K562 (cell line): ENCODE measurements at regions not wholly inside any gene's neighbourhood (a gene's known extent, or its start where the extent isn't known, plus 50 kb on each side); places are given as distances from the start of the nearest gene placed in this dataset.

ENCODE experiments used
- CBFB ChIP-seq: sonication (generic); formaldehyde crosslinking; IDR thresholded peaks from 2 replicates; pipeline ENCODE4 v1.4.0; 2020; ENCODE audit warnings: mild to moderate bottlenecking, missing genetic modification reagents
- FOXJ3 ChIP-seq: sonication (generic); formaldehyde crosslinking; IDR thresholded peaks from 2 replicates; pipeline ENCODE4 v1.4.0; 2020; ENCODE audit warnings: mild to moderate bottlenecking, missing genetic modification reagents
- GMEB1 ChIP-seq: fragments of 250-450 bp; sonication (Bioruptor Pico); IDR thresholded peaks from 2 replicates; pipeline ENCODE4 v1.4.0; 2020; ENCODE audit warnings: mild to moderate bottlenecking
- MYBL2 ChIP-seq, 2 experiments: fragments of 450-650 bp in 1 of 2; sonication (generic) in 1 of 2; formaldehyde crosslinking in 1 of 2; IDR thresholded peaks; 2 replicates each; pipeline versions ENCODE4 v1.6.1 to v1.8.1; 2017 to 2022; ENCODE audit warnings: borderline replicate concordance in 1 of 2, inconsistent platforms in 1 of 2, low read depth in 1 of 2, mild to moderate bottlenecking in 1 of 2, missing genetic modification reagents in 1 of 2, moderate library complexity in 1 of 2
- RERE ChIP-seq: sonication (generic); formaldehyde crosslinking; IDR thresholded peaks from 2 replicates; pipeline ENCODE4 v1.8.0; 2023; ENCODE audit warnings: missing genetic modification reagents, mild to moderate bottlenecking, borderline replicate concordance
- RNF2 ChIP-seq: sonication (generic); IDR thresholded peaks from 2 replicates; pipeline ENCODE4 v1.6.1; 2016
- TBL1XR1 ChIP-seq, 2 experiments: IDR thresholded peaks; 2 replicates each; pipeline ENCODE4 v1.6.1; 2012; ENCODE audit warnings: improper control_type of control experiment in 2 of 2, low read length in 2 of 2, mild to moderate bottlenecking in 1 of 2
- ZKSCAN8 ChIP-seq: fragments of 200-800 bp; sonication (Bioruptor generic); IDR thresholded peaks from 2 replicates; pipeline ENCODE4 v1.6.1; 2016; ENCODE audit warnings: missing genetic modification characterization, missing compliant biosample characterization
- ZNF707 ChIP-seq: fragments of 250-450 bp; sonication (Bioruptor Pico); conservative IDR thresholded peaks from 2 replicates; pipeline ENCODE4 v1.8.0; 2022; ENCODE audit warnings: inconsistent platforms, mild to moderate bottlenecking, moderate library complexity
- TF ChIP-seq, protein P1 (sequence below): fragments of 450-650 bp; IDR thresholded peaks from 2 replicates; pipeline ENCODE4 v1.6.1; 2016; ENCODE audit warnings: low read depth
- TF ChIP-seq, protein P2 (sequence below): sonication (generic); formaldehyde crosslinking; IDR thresholded peaks from 2 replicates; pipeline ENCODE4 v1.8.0; 2022; ENCODE audit warnings: missing genetic modification reagents, mild to moderate bottlenecking, borderline replicate concordance

DNA sequence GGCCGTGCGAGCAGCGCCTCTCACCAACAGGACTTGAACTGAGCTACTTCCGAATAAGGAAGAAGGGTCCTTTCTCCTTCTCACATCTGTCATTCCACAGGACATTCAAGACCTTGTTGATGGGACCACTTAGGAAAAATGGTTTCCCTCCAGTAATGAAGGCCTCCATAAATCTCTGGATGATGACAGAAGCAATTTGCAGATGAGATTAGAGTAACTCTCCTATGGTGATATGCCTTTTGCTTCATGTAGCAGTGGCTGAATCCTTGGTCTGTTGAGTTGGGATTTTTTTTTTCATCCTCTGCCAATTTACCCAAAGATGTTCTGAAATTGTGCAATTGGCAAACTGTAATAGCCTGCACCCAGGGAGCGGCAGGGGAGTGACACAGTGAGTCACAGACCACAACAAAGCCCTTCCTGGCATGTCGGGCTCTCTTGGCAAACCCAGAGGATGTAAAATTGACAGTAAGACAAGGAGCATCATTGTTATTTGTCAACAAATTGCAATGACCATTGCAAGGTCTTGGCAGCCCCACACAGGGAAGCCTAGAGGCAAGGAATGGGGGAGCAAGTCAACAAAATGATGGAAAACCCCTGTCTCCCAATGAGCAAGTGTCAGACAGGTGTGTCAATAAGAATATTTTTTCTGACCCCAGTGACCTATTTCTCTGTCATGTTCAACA is 275.9 kb downstream of the ACTL7B start (continued):
- no peak for TF ChIP-seq RERE (CRISPR knock-in tag)
- no peak for TF ChIP-seq FOXJ3 (CRISPR knock-in tag)
- no peak for TF ChIP-seq TBL1XR1 (IDR thresholded peaks at IDR 0.05; ENCODE audit: low read length in 2 of 2)
- TF ChIP-seq, protein P1, sequence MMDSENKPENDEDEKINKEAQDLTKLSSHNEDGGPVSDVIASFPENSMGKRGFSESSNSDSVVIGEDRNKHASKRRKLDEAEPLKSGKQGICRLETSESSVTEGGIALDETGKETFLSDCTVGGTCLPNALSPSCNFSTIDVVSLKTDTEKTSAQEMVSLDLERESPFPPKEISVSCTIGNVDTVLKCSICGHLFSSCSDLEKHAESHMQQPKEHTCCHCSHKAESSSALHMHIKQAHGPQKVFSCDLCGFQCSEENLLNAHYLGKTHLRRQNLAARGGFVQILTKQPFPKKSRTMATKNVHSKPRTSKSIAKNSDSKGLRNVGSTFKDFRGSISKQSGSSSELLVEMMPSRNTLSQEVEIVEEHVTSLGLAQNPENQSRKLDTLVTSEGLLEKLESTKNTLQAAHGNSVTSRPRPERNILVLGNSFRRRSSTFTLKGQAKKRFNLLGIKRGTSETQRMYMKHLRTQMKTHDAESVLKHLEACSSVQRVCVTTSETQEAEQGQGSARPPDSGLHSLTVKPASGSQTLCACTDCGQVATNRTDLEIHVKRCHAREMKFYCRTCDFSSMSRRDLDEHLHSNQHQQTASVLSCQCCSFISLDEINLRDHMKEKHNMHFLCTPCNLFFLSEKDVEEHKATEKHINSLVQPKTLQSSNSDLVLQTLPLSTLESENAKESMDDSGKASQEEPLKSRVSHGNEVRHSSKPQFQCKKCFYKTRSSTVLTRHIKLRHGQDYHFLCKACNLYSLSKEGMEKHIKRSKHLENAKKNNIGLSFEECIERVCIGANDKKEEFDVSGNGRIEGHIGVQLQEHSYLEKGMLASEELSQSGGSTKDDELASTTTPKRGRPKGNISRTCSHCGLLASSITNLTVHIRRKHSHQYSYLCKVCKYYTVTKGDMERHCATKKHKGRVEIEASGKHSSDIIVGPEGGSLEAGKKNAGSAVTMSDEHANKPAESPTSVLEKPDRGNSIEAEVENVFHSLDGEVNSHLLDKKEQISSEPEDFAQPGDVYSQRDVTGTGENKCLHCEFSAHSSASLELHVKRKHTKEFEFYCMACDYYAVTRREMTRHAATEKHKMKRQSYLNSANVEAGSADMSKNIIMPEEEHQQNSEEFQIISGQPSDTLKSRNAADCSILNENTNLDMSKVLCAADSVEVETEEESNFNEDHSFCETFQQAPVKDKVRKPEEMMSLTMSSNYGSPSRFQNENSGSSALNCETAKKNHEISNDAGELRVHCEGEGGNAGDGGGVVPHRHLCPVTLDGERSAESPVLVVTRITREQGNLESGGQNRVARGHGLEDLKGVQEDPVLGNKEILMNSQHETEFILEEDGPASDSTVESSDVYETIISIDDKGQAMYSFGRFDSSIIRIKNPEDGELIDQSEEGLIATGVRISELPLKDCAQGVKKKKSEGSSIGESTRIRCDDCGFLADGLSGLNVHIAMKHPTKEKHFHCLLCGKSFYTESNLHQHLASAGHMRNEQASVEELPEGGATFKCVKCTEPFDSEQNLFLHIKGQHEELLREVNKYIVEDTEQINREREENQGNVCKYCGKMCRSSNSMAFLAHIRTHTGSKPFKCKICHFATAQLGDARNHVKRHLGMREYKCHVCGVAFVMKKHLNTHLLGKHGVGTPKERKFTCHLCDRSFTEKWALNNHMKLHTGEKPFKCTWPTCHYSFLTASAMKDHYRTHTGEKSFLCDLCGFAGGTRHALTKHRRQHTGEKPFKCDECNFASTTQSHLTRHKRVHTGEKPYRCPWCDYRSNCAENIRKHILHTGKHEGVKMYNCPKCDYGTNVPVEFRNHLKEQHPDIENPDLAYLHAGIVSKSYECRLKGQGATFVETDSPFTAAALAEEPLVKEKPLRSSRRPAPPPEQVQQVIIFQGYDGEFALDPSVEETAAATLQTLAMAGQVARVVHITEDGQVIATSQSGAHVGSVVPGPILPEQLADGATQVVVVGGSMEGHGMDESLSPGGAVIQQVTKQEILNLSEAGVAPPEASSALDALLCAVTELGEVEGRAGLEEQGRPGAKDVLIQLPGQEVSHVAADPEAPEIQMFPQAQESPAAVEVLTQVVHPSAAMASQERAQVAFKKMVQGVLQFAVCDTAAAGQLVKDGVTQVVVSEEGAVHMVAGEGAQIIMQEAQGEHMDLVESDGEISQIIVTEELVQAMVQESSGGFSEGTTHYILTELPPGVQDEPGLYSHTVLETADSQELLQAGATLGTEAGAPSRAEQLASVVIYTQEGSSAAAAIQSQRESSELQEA, result no peak
- TF ChIP-seq, protein P2, sequence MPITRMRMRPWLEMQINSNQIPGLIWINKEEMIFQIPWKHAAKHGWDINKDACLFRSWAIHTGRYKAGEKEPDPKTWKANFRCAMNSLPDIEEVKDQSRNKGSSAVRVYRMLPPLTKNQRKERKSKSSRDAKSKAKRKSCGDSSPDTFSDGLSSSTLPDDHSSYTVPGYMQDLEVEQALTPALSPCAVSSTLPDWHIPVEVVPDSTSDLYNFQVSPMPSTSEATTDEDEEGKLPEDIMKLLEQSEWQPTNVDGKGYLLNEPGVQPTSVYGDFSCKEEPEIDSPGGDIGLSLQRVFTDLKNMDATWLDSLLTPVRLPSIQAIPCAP (CRISPR knock-in tag), result no peak
- TF ChIP-seq ZKSCAN8, result no peak
- no peak for TF ChIP-seq ZNF707 (CRISPR knock-in tag)
- no peak for TF ChIP-seq MYBL2 (IDR thresholded peaks at IDR 0.05; ENCODE audit: low read depth)
- no peak for TF ChIP-seq MYBL2 (CRISPR knock-in tag; IDR thresholded peaks at IDR 0.05; ENCODE audit: borderline replicate concordance)
- TF ChIP-seq RNF2, result no peak
- TF ChIP-seq GMEB1 (CRISPR knock-in tag), result no peak
- no peak for TF ChIP-seq CBFB
